NCI-H2196 treated with DMSO at 0.1 percent for 48 hours (cell line): ENCODE measurements at regions not wholly inside any gene's neighbourhood (a gene's known extent, or its start where the extent isn't known, plus 50 kb on each side); places are given as distances from the start of the nearest gene placed in this dataset.
"Not testable (repeated sequence)": the region's sequence is repeated elsewhere in the genome, so short reads cannot be mapped to it uniquely, and the experiment has no call there.

Experiments
- DNase-seq: peaks from one replicate; lab custom pipeline; 2025; ENCODE audit not compliant: unreplicated experiment; lab: John Stamatoyannopoulos, UW

DNA sequence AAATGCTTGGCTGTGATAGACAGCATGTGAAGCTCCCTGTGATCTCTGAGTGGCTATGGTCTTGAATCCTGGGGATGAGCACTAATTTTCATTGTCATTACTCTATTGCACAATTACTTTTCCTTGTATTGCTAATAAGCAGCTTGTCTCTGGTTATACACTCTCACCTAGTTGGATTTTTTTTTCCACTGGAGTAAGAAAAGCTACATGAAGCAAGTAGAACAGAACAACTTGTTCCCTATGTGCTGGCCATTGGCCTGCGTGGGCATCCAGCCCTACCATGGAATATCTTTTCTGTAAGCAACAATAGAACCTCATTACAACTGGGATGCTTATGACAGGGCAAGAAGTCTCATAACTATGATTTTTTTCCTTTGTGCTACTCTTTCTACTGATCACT is 807.4 kb downstream of the TNS3 start:
- no peak for DNase-seq

DNA sequence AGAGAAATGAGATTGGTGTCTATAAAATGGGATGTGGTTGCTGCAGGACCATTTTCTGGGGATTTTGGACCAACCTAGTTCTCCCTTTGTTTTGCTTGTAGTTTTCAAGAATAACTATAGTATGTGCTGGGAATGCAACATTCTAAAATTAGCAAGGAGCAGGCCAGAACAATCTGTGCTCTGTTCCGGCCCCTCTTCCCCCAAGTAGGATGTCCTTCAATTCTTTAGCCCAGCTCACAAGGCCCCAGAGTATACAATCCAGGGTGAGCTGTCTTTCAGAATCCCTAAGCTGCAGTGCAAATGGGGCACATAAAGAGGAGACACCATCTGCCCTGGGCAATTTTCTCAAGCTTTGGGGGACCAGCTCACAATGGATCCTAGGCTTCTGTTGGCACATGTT is 809.1 kb downstream of the TNS3 start:
- DNase-seq, result no peak

DNA sequence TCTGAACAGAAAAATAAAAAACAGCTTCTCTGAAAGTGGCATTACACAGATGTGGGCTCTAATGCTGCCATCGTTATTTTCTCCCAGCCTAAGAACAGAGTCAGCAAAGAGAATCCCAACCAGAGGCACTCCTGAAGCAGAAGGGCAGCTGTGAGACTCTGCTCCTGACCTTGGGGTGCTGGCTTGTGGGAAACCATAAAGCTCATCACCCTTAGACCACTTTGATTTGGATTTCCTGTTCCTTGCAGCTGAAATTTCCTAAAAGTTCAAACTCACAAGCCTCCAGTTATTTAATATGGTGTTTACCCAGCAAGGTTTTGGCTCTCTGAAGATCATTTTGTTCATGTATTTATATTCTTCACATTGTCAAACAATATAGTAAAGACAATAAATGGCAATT is 814.8 kb downstream of the TNS3 start:
- no peak for DNase-seq

DNA sequence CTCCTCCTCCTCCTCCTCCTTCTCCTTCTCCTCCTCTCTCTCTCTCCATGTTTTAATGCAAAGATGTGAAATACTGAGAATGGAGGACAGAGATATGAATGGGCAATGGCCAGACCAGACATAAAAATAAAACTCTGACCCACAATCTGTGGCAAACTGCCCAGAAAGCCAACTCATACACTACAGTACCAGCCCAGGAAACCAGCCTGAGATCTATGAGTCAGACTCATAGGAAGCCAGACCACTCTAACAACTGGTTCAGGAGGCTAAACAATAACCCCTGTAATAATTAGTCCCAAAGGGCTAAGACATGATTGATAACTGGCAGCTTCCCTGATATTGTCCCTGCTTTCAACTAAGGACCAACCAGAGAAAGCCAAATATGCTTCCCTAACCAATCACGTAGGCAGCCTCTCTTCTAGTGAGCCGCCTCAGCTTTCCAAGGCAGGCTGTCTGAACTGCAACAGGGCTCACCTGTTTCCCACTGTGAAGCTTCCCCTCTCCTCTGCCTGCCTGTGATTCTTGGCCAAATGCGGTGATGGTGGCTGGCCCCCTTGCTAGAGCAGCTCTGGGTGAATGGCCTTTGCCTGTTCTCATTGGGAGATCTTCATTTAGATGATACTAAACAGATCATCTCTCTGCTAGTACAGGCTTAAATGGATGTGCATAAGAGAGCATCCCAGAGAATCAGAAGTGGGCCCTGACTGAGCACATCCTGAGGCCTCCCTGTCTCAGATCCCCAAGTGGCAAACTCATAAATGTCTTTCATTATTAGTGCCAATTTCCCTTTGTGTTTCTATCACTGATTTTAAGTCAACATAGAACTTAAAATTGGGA is 817.6 kb downstream of the TNS3 start:
- DNase-seq, result no peak

DNA sequence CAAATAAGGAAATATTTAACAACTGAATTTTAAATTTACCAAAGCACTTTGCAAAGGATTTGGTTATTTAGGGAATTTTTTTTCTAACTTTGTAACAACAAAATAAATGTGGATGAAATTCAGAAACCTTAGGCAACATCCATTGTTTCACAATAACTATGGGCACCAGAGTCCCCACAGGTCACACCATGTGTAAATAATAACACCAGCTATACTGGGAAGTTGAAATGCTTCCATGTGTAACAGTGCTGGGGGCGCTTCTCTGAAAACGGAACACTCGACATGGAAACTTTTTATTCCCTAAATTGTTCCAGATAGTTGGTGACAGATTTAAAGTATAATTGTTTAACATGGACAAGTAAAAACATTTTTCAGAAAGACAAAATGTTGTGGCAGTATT is 818.6 kb downstream of the TNS3 start:
- no peak for DNase-seq

DNA sequence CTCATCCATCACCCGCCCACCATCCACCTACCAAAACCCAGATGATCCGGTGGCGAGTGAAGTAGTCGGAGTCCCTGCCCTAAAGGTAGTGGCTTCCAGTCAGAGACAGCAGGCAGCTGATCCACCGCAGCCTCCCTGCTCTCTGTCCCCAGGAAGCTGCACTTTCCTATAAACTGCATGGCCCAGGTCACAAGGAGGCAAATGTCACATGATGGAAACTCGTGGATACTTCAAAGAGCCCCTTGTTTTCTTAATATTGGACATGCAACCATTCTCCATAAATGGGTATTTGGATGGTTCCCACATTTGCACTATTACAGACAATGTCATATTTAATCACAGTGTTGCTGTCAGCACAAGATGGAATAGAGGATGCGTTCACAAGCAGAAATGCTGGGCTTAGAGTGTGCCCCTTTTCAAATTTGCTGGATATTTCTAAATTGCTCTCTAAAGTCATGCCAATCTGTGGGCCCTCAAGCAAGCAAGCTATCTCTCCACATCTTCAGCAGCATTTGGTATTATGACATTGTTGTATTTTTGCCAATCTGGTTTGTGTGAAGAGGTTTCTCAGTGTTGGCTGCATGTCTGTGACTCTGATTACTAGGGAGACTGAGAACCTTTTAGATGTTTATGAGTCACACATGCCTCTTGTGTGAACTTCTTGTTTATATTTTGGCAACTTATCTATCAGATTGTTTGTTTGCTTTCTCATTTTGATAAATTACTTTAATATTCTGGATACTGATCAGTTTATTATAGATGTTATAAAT is 822.0 kb downstream of the TNS3 start:
- no peak for DNase-seq

DNA sequence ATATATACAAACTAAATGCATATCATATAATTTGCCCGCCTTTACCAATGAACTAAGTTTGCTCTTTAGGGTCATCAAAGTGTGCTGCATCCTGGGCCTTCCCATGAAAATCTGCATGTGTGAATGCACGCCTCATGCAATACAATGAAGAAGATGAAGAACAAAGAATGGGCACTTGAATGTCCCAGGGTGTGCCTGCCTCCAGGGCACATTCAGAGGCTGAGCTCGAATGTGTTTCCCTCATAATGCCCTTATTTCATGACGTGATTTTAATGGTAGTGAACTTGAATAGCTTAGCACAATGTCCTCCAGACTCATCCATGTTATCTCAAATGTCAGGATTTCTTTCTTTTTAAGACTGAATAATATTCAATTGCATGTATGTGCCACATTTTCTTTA is 824.9 kb downstream of the TNS3 start:
- no peak for DNase-seq

DNA sequence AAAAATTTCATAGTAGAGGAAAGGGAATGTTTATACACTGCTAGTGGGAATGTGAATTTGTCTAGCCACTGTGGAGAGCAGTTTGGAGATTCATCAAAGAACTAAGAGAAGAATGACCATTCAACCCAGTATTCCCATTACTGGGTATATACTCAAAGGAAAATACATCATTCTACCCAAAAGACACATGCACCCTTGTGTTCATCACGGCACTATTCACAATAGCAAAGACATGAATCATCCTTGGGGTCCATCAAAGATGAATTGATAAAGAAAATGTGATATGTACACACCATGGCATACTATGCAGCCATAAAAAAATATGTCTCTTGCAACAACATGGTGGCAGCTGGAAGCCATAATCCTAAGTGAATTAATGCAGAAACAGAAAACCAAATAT is 825.7 kb downstream of the TNS3 start:
- DNase-seq, result no peak

DNA sequence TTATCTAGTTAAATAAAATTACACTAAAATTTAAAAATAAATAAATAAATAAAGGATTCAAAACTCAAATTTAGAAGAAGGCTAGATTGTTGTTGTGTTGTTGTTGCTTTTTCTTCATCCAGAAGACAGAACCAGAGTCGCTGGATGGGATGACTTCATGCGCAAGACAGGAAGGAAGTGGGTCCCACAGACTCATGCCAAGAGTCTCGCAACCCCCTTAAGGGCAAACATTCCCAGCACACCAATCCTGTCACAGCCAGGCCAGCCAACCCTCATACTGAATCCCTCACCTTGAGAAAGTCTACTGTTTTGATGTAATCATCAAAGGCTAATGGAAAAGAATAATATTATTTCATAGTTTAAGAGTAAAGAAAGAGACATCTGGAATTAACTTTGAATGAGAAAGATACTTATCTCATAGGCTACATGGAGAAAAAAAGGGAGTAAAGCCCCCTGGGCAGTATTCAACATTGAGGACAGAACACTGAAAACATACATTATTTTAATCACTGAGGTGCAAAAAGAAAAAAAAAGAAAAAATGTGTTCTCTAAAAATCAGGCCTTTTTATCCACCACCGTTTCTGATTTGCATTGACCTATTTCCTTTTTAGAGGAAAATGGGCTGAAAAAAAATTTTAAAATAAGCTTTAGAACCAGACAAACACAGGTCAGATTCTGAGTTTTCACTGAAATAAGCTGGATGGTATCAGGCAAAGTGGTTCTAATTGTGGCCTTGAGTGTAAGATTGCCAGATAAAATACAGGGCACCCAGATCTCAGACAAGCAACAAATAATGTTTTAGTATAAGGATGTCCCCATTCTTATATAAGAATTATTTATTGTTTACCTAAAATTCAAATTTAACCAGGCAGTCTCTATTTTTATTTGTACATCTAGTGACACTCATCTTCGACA is 826.5 kb downstream of the TNS3 start:
- no peak for DNase-seq

DNA sequence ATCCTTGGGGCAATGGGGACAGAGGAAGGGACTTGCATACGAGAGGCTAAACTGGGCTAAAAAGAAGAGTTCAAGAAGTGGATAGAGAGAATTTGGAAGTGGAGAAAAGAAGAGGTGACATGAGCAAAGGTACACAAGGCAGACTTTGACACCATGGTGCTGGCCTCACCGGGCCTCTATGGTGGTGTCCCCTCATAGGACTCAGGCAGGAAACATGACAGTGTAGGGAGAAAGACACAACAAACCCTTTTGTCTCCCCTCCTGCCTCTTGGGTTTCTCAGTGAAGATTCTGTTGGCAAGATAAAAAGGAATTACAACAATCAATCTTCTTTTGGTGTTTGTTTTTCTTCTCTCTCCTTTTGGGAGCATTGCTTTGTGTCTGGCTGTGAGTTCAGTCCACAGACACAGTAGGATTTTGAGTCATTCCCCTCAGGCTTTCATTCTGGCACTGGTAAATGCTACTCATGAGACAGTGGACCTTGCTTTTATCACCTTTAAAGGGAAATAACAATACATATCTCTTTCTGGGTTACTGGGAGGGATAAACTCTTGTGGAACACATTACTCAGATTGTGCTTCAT is 827.7 kb downstream of the TNS3 start:
- no peak for DNase-seq

DNA sequence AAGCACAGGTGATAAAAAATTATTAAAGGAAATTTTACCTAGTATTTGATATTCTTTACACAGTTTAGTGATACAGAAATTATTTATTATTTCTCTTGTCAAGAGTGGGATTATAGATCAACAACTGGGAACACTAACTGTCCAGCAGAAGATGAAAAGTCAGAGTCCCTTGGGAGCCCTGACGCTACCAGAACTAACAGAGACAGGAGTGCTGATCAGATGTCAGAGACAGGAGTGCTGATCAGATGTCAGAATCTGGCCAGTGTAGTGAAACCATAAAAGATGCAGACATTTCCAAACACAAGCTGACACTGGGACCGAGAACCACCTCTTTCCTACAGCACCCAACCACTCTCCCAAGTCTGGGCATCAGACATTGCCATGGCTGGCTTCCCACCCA is 828.2 kb downstream of the TNS3 start:
- no peak for DNase-seq

DNA sequence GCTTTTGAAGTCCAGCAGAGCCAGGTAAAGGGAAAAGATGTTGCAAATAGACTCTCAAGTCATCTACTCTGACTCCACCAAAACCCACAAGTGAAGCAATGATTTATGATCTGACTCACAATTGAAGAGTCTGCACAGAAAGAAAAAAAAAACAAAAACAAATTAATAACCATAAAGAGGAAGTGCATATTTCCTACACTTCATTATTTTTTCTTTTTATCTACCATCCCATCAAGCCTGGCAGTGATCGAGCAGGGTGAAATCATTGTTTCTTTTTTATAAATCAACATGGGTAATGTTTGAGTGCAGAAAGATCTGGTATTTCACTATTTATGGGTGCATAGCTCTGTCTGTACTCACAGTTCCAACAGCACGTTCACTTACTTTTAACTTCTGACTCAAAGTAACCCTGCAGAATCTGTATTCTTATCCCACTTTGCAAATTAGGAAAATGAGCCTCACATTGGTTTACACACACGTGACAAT is 829.0 kb downstream of the TNS3 start:
- no peak for DNase-seq

DNA sequence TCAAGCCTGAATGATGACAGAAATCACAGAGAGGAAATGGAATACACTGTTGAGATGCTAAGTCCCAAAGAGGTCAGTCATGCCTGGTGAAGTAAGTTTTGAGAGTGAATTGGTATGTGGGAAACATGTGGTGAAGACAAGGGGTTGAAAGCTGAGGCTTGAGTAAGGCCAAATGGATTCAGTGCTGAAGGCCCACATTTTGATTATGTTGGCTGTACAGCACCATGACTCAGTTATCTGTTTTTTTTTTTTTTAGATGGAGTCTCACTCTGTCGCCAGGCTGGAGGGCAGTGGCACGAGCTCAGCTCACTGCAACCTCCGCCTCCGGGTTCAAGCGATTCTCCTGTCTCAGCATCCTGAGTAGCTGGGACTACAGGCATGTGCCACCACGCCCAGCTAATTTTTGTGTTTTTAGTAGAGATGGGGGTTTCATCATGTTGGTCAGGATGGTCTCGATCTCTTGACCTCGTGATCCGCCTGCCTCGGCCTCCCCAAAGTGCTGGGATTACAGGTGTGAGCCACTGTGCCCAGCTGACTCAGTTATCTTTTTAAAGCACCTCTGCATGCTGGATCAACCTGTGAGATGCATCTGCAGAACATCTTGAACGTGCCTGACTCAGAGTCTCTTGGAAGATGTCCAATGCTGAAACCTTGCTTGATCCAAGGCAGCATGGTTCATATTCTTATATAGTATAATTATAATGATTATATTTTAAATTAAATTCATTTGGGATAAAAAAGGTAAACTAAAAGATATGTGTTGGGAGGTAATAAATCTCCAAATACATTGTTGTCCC is 829.8 kb downstream of the TNS3 start:
- DNase-seq, result not testable (repeated sequence)

DNA sequence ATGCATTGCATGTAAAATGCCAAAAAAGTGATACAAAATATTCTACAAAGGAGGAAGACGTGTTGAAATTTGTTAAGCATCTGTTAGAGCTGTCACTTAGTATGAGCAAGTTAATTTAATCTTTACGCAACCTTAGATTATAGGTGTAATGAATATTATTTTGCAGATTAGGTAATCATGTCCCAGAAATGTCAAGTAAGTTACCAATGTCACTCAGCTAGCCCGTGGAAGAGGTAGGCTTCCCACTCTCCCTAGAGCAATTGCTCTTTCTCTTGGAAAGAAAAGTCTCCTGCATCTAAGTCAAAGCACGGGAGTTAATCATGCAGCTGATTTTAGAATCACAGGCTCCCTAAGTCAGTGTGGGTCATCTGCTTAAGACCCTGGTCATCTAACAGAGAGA is 830.4 kb upstream of the IGFBP3 start:
- DNase-seq, result no peak

DNA sequence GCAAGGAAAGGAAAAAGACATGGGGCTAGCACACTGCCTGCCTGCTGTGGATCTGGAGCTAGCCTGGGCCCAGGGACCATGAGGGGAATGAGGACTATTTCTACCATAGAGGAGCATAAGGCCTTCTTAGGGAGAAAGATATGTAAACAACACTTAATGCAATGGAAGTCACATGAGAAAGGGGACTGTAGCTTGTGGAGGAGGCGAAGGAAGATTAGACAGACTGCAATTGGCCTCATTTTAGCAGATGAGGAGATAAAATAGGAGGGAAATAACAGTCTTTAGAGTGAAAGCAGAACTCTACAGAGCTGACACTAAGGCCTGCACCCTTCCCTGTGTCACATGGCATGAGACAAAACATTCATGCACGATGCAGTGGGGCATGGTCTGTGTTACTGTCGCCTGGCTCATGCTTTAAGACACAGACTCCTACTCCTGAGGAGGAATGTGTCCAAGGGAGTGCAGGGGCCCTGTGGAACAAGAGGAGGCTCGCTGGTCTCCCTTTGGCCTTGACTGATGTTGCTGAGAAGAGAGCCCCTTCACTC is 829.3 kb upstream of the IGFBP3 start:
- DNase-seq, result no peak

DNA sequence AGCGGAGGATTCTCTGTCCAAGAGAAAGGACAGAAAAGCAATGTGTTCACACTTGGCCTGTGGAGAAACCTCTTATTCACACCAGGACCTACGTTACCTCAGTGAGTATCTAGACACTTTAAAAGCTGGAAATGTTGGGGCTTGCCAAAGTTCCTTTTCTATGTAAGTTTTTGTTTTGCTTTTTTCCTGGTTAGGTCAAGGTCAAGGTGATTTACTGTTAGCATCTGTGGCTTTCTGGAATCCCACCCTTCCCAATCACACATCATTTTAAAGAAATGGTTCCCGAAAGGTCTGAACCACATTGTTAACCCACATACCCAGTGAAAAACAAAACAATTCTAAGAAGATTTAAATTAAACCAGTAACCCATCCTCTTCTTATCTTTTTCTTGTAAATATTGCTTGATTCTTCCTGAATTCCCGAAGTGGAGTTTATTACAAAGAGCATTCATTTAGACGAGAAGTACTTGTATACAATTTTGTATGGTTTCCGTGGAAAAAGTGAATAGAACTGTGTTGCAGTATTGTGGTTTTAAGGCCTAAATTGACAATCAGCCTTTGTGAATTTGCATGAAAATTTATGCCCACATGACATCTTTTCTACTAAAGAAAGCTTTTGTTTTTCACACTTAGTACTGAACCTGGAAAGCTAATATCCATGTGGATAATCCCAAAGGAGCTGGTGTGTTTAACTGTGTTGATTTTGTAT is 827.0 kb upstream of the IGFBP3 start:
- DNase-seq, result no peak

DNA sequence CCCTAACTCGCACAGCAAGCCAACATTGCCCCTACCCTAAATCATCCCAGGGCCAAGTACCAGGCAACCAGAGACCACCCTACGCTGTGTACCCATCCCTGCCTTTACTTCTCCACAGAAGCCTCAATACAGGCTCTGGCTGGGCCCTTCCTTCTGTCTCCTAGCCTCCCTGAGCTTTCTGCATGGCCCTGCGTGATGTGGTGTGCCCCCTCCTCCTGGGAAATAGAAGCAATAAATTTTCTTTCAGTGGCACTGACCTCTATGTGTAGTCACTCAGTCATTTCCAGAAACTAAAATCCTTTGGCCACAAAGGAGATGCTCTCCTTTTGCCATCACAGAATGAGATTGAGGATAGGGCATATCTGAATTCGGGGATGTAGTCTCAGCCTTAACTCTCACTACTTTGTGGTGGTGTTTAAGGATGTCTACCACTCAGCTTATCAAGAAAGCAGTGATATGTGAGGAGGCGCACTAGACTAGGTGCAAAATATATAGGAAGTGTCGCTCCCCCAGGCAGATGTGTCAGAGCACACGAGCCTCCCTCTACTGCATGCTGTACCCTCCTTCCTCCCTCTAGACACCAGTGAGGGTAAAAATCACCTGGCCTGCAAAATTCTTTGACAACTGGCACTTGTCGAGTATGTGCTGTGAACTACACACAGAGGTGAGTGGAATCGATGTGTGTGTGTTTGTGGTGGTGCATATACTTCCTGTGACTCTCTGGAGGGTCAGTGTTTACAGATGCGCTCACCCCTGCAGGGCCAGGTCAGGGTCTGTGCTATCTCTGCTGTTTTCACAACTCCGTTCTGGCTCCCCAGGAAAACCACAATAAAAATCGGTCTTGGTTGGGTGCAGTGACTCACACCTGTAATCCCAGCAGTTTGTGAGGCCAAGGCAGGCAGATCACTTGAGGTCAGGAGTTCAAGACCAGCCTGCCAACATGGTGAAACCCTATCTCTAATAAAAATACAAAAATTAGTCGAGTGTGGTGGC is 825.9 kb upstream of the IGFBP3 start:
- DNase-seq, result no peak

DNA sequence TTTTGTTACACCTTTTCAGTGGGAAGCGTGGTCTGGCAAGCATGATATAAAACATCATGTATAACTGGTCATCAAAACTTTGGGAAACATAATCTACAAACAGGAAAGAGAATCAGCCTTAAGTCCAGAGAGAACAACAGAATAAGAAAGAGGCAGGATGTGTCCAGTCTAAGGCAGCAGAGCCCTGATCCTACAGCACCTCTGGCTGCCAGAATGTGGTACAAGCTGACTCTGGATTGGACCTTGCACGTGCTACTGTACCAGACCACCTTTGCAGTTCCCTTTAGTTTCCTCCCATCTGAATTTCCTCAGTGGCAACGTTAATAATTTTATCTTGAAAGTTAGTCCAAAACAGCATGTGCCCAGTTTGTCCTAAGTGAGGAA is 824.6 kb upstream of the IGFBP3 start:
- DNase-seq, result no peak
